HEK293T (cell line): ENCODE measurements at regions not wholly inside any gene's neighbourhood (a gene's known extent, or its start where the extent isn't known, plus 50 kb on each side); places are given as distances from the start of the nearest gene placed in this dataset.

ENCODE experiments used
- ARNT ChIP-seq: fragments of 450-650 bp; IDR thresholded peaks from 2 replicates; pipeline ENCODE4 v1.6.1; 2017; ENCODE audit warnings: mild to moderate bottlenecking
- ELF4 ChIP-seq: fragments of 450-650 bp; IDR thresholded peaks from 2 replicates; pipeline ENCODE4 v1.6.1; 2017; ENCODE audit warnings: antibody characterized with exemption
- FOXA1 ChIP-seq: fragments of 450-650 bp; IDR thresholded peaks from 2 replicates; pipeline ENCODE4 v1.6.1; 2016; ENCODE audit warnings: mild to moderate bottlenecking
- FOXK2 ChIP-seq: fragments of 450-650 bp; IDR thresholded peaks from 2 replicates; pipeline ENCODE4 v1.6.1; 2016; ENCODE audit warnings: mild to moderate bottlenecking
- FOXM1 ChIP-seq: fragments of 450-650 bp; IDR thresholded peaks from 2 replicates; pipeline ENCODE4 v1.6.1; 2017; ENCODE audit warnings: mild to moderate bottlenecking, borderline replicate concordance
- LEF1 ChIP-seq: fragments of 450-650 bp; IDR thresholded peaks from 2 replicates; pipeline ENCODE4 v1.6.1; 2017; ENCODE audit warnings: mild to moderate bottlenecking, borderline replicate concordance
- SP1 ChIP-seq: fragments of 450-650 bp; IDR thresholded peaks from 2 replicates; pipeline ENCODE4 v1.6.1; 2017
- SUZ12 ChIP-seq: fragments of 450-650 bp; IDR thresholded peaks from 2 replicates; pipeline ENCODE4 v1.6.1; 2016; ENCODE audit warnings: mild to moderate bottlenecking
- ZNF384 ChIP-seq: fragments of 450-650 bp; IDR thresholded peaks from 2 replicates; pipeline ENCODE4 v1.6.1; 2016
- TF ChIP-seq, protein P1 (sequence below): fragments of 450-650 bp; IDR thresholded peaks from 2 replicates; pipeline ENCODE4 v1.6.1; 2016

- TF ChIP-seq FOXK2 (no peak), ELF4 (no peak), FOXM1 (no peak), SP1 (no peak), ZNF384 (no peak), SUZ12 (no peak), ARNT (no peak), FOXA1 (no peak), LEF1 (no peak)
- TF ChIP-seq, protein P1, sequence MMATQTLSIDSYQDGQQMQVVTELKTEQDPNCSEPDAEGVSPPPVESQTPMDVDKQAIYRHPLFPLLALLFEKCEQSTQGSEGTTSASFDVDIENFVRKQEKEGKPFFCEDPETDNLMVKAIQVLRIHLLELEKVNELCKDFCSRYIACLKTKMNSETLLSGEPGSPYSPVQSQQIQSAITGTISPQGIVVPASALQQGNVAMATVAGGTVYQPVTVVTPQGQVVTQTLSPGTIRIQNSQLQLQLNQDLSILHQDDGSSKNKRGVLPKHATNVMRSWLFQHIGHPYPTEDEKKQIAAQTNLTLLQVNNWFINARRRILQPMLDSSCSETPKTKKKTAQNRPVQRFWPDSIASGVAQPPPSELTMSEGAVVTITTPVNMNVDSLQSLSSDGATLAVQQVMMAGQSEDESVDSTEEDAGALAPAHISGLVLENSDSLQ, result no peak
These were observed 50.8 kb upstream of the ZNF32 start for GRCh38 chr10:43699516-43699915.
